ENCODE measurements at regions not wholly inside any gene's neighbourhood (a gene's known extent, or its start where the extent isn't known, plus 50 kb on each side); places are given as distances from the start of the nearest gene placed in this dataset.
"Not testable (repeated sequence)": the region's sequence is repeated elsewhere in the genome, so short reads cannot be mapped to it uniquely, and the experiment has no call there.

GRCh38 chr5:91591076-91591475 lies 208.0 kb upstream of the ARRDC3 start:
- Histone ChIP-seq H2BK12ac (ENCODE audit: low read length in 2 of 2) (no peak overlapping the region), H4K91ac (ENCODE audit: low read length) (no peak overlapping the region), H3K27me3 (ENCODE audit: control insufficient read depth in 1 of 2, insufficient read depth in 1 of 2, low read length in 2 of 2) (no peaks in the 10 kb centered on the region), H2AFZ (ENCODE audit: low read depth, low read length) (no peak overlapping the region), H3K4ac (ENCODE audit: low read depth in 1 of 2, low read length in 2 of 2) (no peak overlapping the region), H3K18ac (ENCODE audit: low read depth in 1 of 2, low read length in 2 of 2) (no peak overlapping the region), H3K36me3 (ENCODE audit: control insufficient read depth in 1 of 2, insufficient read depth in 2 of 2, low read depth in 1 of 2, low read length in 2 of 2) (no peaks in the 10 kb centered on the region), H3K4me2 (ENCODE audit: low read length, poor library complexity, severe bottlenecking) (no peak overlapping the region), H4K8ac (ENCODE audit: low read length) (no peak overlapping the region), H2BK5ac (ENCODE audit: low read depth, low read length, poor library complexity, severe bottlenecking) (no peak overlapping the region), H3K79me1 (replicated peaks; ENCODE audit: low read length, poor library complexity, severe bottlenecking) (no peaks in the 10 kb centered on the region), H2BK15ac (ENCODE audit: low read depth, poor library complexity, severe bottlenecking) (no peak overlapping the region), H3K23ac (ENCODE audit: low read length in 2 of 2) (no peak overlapping the region), H3K27ac (ENCODE audit: low read length, poor library complexity, severe bottlenecking) (no peak overlapping the region), H3K4me3 (ENCODE audit: insufficient read depth in 1 of 2, low read depth in 1 of 2, low read length in 2 of 2) (no peak overlapping the region), H3K9me3 (ENCODE audit: control insufficient read depth, low read length) (peaks cover 26% of the 10 kb centered on the region), H2BK120ac (ENCODE audit: low read depth, low read length) (no peak overlapping the region), H2AK5ac (ENCODE audit: low read length, severe bottlenecking) (no peak overlapping the region), H3K9ac (ENCODE audit: low read length) (no peak overlapping the region), H3K14ac (ENCODE audit: low read length in 2 of 2) (no peak overlapping the region), H3K4me1 (ENCODE audit: control insufficient read depth, insufficient read depth, low read depth, low read length) (no peaks in the 10 kb centered on the region)
- DNase-seq = no peak
- 50% methylated on average over 1 of the region's 1 CpG for WGBS

- H2BK120ac ChIP-seq (ENCODE audit: low read depth, low read length) = no peak overlapping the region
- no peak overlapping the region for H2AFZ ChIP-seq (ENCODE audit: low read depth, low read length)
- H3K36me3 ChIP-seq (ENCODE audit: control insufficient read depth in 1 of 2, insufficient read depth in 2 of 2, low read depth in 1 of 2, low read length in 2 of 2) = no peaks in the 10 kb centered on the region
- H2BK15ac ChIP-seq (ENCODE audit: low read depth, poor library complexity, severe bottlenecking) = no peak overlapping the region
- H2AK5ac ChIP-seq (ENCODE audit: low read length, severe bottlenecking) = no peak overlapping the region
- no peak overlapping the region for H2BK5ac ChIP-seq (ENCODE audit: low read depth, low read length, poor library complexity, severe bottlenecking)
- no peak overlapping the region for H3K18ac ChIP-seq (ENCODE audit: low read depth in 1 of 2, low read length in 2 of 2)
- no peak overlapping the region for H2BK12ac ChIP-seq (ENCODE audit: low read length in 2 of 2)
- no peaks in the 10 kb centered on the region for H3K79me1 ChIP-seq (replicated peaks; ENCODE audit: low read length, poor library complexity, severe bottlenecking)
- no peak overlapping the region for H3K4me2 ChIP-seq (ENCODE audit: low read length, poor library complexity, severe bottlenecking)
- H3K9me3 ChIP-seq (ENCODE audit: control insufficient read depth, low read length) = peaks cover 12% of the 10 kb centered on the region
- no peak overlapping the region for H3K4ac ChIP-seq (ENCODE audit: low read depth in 1 of 2, low read length in 2 of 2)
- no peak overlapping the region for H3K23ac ChIP-seq (ENCODE audit: low read length in 2 of 2)
- DNase-seq = no peak
- no peaks in the 10 kb centered on the region for H3K4me1 ChIP-seq (ENCODE audit: control insufficient read depth, insufficient read depth, low read depth, low read length)
- no peak overlapping the region for H4K8ac ChIP-seq (ENCODE audit: low read length)
- no peak overlapping the region for H3K4me3 ChIP-seq (ENCODE audit: insufficient read depth in 1 of 2, low read depth in 1 of 2, low read length in 2 of 2)
- H3K14ac ChIP-seq (ENCODE audit: low read length in 2 of 2) = no peak overlapping the region
- no peak overlapping the region for H3K9ac ChIP-seq (ENCODE audit: low read length)
- 56% methylated on average over 2 of the region's 2 CpGs for WGBS
- H4K91ac ChIP-seq (ENCODE audit: low read length) = no peak overlapping the region
- H3K27ac ChIP-seq (ENCODE audit: low read length, poor library complexity, severe bottlenecking) = no peak overlapping the region
- H3K27me3 ChIP-seq (ENCODE audit: control insufficient read depth in 1 of 2, insufficient read depth in 1 of 2, low read length in 2 of 2) = no peaks in the 10 kb centered on the region
Measured at GRCh38 chr5:91586232-91586631, 203.1 kb upstream of the ARRDC3 start.

- H2BK12ac ChIP-seq (ENCODE audit: low read length in 2 of 2) = no peak overlapping the region
- H3K9ac ChIP-seq (ENCODE audit: low read length) = no peak overlapping the region
- no peak overlapping the region for H3K27ac ChIP-seq (ENCODE audit: low read length, poor library complexity, severe bottlenecking)
Measured at GRCh38 chr5:91584352-91584751, 201.2 kb upstream of the ARRDC3 start.

DNA sequence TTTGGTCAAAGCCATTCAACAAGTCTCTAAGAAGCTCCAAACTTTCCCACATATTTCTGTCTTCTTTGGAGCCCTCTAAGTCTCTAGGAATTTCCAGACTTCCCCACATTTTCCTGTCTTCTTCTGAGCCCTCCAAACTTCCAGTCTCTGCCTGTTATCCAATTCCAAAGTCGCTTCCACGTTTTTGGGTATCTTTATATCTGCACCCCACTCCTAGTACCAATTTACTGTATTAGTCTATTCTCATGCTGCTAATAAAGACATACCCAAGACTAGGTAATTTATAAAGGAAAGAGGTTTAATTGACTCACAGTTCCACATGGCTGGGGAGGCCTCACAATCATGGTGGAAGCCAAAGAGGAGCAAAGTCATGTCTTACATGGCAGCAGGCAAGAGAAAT lies 182.9 kb upstream of the ARRDC3 start:
- H2BK120ac ChIP-seq (ENCODE audit: low read depth, low read length); H3K79me1 ChIP-seq (replicated peaks; ENCODE audit: low read length, poor library complexity, severe bottlenecking); H2AK5ac ChIP-seq (ENCODE audit: low read length, severe bottlenecking); H2BK15ac ChIP-seq (ENCODE audit: low read depth, poor library complexity, severe bottlenecking); H3K23ac ChIP-seq (ENCODE audit: low read length in 2 of 2); H3K36me3 ChIP-seq (ENCODE audit: control insufficient read depth in 1 of 2, insufficient read depth in 2 of 2, low read depth in 1 of 2, low read length in 2 of 2); H3K14ac ChIP-seq (ENCODE audit: low read length in 2 of 2); H3K4me2 ChIP-seq (ENCODE audit: low read length, poor library complexity, severe bottlenecking); H3K27ac ChIP-seq (ENCODE audit: low read length, poor library complexity, severe bottlenecking); H2BK12ac ChIP-seq (ENCODE audit: low read length in 2 of 2); DNase-seq; H3K4ac ChIP-seq (ENCODE audit: low read depth in 1 of 2, low read length in 2 of 2); H4K91ac ChIP-seq (ENCODE audit: low read length); H3K4me1 ChIP-seq (ENCODE audit: control insufficient read depth, insufficient read depth, low read depth, low read length); H2AFZ ChIP-seq (ENCODE audit: low read depth, low read length); H4K8ac ChIP-seq (ENCODE audit: low read length); H3K4me3 ChIP-seq (ENCODE audit: insufficient read depth in 1 of 2, low read depth in 1 of 2, low read length in 2 of 2); H3K18ac ChIP-seq (ENCODE audit: low read depth in 1 of 2, low read length in 2 of 2); H3K9ac ChIP-seq (ENCODE audit: low read length); H2BK5ac ChIP-seq (ENCODE audit: low read depth, low read length, poor library complexity, severe bottlenecking); H3K27me3 ChIP-seq (ENCODE audit: control insufficient read depth in 1 of 2, insufficient read depth in 1 of 2, low read length in 2 of 2): not testable (repeated sequence)
- WGBS = 88% methylated on average over 2 of the region's 2 CpGs
- H3K9me3 ChIP-seq (ENCODE audit: control insufficient read depth, low read length) = peaks cover 14% of the 10 kb centered on the region

More at GRCh38 chr5:91584352-91584751, 201.2 kb upstream of the ARRDC3 start:
- H2BK5ac ChIP-seq (ENCODE audit: low read depth, low read length, poor library complexity, severe bottlenecking) = no peak overlapping the region
- H3K9me3 ChIP-seq (ENCODE audit: control insufficient read depth, low read length) = peaks cover 7% of the 10 kb centered on the region
- H3K36me3 ChIP-seq (ENCODE audit: control insufficient read depth in 1 of 2, insufficient read depth in 2 of 2, low read depth in 1 of 2, low read length in 2 of 2) = no peaks in the 10 kb centered on the region
- H2BK120ac ChIP-seq (ENCODE audit: low read depth, low read length) = no peak overlapping the region
- no peaks in the 10 kb centered on the region for H3K79me1 ChIP-seq (replicated peaks; ENCODE audit: low read length, poor library complexity, severe bottlenecking)
- no peaks in the 10 kb centered on the region for H3K4me1 ChIP-seq (ENCODE audit: control insufficient read depth, insufficient read depth, low read depth, low read length)
- H3K27me3 ChIP-seq (ENCODE audit: control insufficient read depth in 1 of 2, insufficient read depth in 1 of 2, low read length in 2 of 2) = no peaks in the 10 kb centered on the region
- H3K4me2 ChIP-seq (ENCODE audit: low read length, poor library complexity, severe bottlenecking) = no peak overlapping the region
- no peak overlapping the region for H2BK15ac ChIP-seq (ENCODE audit: low read depth, poor library complexity, severe bottlenecking)
- no peak overlapping the region for H4K91ac ChIP-seq (ENCODE audit: low read length)
- H4K8ac ChIP-seq (ENCODE audit: low read length) = no peak overlapping the region
- H3K18ac ChIP-seq (ENCODE audit: low read depth in 1 of 2, low read length in 2 of 2) = no peak overlapping the region
- H3K4me3 ChIP-seq (ENCODE audit: insufficient read depth in 1 of 2, low read depth in 1 of 2, low read length in 2 of 2) = no peak overlapping the region
- H3K23ac ChIP-seq (ENCODE audit: low read length in 2 of 2) = no peak overlapping the region
- no peak overlapping the region for H2AK5ac ChIP-seq (ENCODE audit: low read length, severe bottlenecking)
- H3K4ac ChIP-seq (ENCODE audit: low read depth in 1 of 2, low read length in 2 of 2) = no peak overlapping the region
- no peak overlapping the region for H3K14ac ChIP-seq (ENCODE audit: low read length in 2 of 2)
- no peak for DNase-seq
- 80% methylated on average over 1 of the region's 2 CpGs for WGBS
- no peak overlapping the region for H2AFZ ChIP-seq (ENCODE audit: low read depth, low read length)
